OCI-LY3 (cell line): ENCODE measurements at regions not wholly inside any gene's neighbourhood (a gene's known extent, or its start where the extent isn't known, plus 50 kb on each side); places are given as distances from the start of the nearest gene placed in this dataset.

Experiments
- CTCF ChIP-seq: fragments of 200-600, 300-600 bp; sonication (generic); IDR thresholded peaks from 2 replicates; pipeline ENCODE4 v1.5.1; 2014; ENCODE audit warnings: antibody characterized with exemption, low read length, low read depth
- EZH2phosphoT487 ChIP-seq: fragments of 200-600 bp; shearing (Covaris generic); IDR thresholded peaks from 2 replicates; pipeline ENCODE4 v1.6.1; 2018; ENCODE audit warnings: antibody characterized with exemption, mixed run types, low read depth

- TF ChIP-seq CTCF = no peak
- no peak for TF ChIP-seq EZH2phosphoT487
These were observed 1334.6 kb downstream of the TBC1D22A start for GRCh38 chr22:48096851-48097665.
